HG03175 (cell line): ENCODE measurements at regions not wholly inside any gene's neighbourhood (a gene's known extent, or its start where the extent isn't known, plus 50 kb on each side); places are given as distances from the start of the nearest gene placed in this dataset.
A peak's percentile ranks its signal among the peaks of the same experiment; 100 is the strongest.
"Not testable (repeated sequence)": the region's sequence is repeated elsewhere in the genome, so short reads cannot be mapped to it uniquely, and the experiment has no call there.

ENCODE experiments used
- ATAC-seq: cut with Tn5 transposase; IDR thresholded peaks from one replicate; pipeline ENCODE4 v1.9.1; 2021; ENCODE audit warnings: mild to moderate bottlenecking, moderate library complexity; ENCODE audit not compliant: unreplicated experiment

DNA sequence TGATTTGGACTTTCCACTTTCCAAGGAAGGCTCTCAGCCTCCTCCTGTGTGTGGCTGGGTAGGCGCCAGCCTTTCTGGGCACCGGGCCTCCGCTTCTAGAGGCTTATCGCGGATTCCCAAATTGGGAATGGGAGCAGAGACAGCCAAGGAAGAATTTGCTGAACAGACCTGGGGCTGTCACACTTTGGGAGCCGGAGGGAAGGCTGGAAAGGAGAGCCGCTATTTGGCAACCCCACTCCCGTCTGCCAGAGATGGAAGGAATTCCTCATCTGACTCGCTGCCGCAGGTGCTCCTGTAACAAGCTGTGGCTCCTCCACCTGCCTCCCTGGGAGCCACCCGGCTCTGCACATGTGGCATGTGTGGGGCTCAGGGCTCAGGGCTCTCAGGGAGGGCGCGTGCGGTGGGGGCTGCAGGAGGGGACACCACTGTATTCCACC, 50.8 kb upstream of the ECHDC3 start:
- no peak for ATAC-seq

- ATAC-seq = no peak
These were observed 52.0 kb upstream of the ECHDC3 start for GRCh38 chr10:11689945-11690736.

DNA sequence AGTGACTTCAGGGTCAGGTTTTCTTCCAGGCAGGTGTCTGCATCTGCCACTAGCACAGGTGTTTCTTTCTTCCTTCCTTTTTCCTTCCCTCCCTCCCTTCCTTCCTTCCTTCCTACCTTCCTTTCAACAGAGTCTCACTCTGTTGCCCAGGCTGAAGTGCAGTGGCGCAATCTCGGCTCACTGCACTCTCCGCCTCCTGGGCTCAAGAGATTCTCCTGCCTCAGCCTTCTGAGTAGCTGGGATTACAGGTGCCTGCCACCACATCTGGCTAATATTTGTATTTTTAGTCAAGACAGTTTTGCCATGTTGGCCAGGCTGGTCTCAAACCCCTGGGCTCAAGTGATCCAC, 53.8 kb upstream of the ECHDC3 start:
- ATAC-seq = not testable (repeated sequence)

DNA sequence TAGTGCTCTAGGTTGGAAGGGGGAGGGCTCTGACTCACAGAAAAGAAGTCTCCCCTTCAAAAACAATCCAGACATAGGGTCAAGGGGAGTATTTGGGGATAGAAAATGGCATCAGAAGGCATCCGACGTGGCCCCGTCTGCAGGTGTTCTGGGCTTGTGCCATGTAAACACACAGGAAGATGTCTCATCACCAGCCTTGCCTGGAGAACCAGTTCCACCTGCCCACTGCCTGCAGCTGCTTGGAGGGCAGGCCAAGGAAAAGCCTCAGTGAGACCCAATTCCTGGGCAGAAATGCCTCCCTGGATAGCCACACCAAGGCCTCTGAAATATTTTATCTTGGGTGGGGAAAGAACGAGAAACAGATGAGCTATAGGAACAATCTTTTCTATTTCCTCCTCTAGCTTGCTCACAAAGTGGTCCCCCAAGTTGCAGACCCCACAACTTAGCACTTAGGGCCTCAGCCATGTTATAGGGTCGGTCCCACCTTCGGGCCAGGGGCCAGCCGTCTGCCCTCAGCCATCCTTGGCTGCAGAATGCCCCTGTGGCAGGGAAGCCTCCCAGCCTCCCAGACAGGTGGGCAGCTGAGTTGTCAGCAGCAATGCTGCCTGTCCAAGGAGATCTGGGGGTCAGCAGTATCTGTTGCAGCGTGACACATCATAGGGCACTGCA, 54.3 kb upstream of the ECHDC3 start:
- no peak for ATAC-seq

- ATAC-seq = no peak
These were observed 54.8 kb upstream of the ECHDC3 start for GRCh38 chr10:11687357-11687771.

DNA sequence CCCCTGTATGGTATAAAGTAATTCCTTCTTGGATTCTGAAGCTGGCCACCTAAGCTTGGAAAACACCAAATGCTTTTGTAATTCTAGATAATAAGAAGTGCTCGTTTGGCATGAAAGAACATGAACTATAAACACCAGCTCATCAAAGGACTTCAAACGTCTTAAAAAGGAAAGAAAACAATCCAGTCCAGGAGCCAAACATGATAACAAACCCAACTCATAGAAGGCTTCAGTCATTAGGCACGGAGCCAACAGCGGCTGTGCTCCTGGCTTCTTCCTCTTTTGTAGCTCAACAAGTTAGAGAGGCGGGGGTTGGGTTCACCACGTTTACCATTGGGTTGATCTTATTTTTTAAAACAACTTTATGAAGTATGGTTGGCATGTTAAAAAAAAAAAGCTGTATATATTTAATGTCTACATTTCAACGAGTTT, 56.4 kb upstream of the ECHDC3 start:
- peak; percentile 24 for ATAC-seq

DNA sequence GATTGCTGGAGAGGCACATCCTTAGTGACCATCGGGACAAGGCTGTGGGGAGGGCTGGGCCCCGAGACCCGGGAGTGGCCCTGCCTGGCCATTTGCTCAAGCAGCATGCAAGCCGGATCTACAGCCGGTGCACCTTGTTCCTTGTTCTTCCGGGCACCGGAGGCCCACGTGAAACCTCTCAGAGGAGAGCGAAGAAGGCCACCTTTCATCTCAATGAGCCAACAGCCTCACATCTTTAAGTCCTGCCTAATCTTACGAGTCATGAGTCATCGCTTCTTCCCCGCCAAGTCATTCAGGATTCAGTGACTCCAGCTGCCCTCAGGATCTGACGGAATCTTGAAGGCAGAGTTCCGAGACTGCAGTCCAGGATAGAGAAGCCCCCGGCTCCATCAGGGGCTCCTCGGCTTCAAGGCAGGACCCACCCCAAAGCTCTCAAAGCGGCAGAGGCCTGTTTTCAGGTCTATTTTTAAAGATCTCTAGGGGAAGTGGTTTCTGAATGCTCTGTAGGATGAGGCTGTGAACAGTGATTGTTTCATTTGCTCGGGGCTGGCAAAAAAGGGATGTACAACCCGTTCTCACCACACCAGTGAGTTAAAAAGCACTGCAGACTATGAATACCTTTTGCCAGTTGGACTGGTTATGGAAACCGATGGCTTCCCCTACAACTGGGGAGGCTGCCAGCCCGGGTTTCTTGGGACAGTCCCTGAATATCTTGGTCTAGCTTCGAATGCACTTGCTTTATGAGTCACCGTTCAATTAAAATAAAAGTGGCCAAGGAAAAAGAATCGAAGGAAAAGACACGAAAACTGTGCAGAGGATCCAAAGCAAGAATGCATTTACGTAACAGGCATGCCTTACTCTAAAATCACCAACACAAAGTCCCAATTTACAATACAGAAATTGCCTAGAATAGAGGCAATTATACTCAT, 57.2 kb upstream of the ECHDC3 start:
- peak; percentile 77 for ATAC-seq

- ATAC-seq = peak; percentile 10
These were observed 57.9 kb upstream of the ECHDC3 start for GRCh38 chr10:11684341-11684716.

- ATAC-seq = no peak
These were observed 58.5 kb upstream of the ECHDC3 start for GRCh38 chr10:11683529-11684320.

- ATAC-seq = no peak
These were observed 59.3 kb upstream of the ECHDC3 start for GRCh38 chr10:11682851-11683250.

DNA sequence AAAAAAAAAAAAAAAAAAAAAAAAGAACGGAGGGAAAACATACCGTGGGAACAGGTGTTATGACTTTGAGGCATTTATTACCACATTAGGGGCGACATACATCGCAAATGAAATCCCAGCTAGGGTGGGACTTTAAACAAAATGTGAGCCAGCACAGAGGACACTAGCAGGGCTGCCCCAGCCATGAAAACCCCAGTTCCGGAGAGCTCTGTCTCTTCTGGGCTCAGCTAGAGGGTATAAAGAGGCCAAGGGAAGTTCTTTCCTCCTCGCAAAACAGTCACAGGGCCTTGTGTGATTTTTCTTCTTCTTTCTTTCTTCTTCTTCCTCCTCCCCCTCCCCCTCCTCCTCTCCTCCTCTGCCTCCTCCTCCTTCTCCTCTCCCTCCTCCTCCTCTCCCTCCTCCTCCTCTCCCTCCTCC, 59.9 kb upstream of the ECHDC3 start:
- ATAC-seq = no peak

DNA sequence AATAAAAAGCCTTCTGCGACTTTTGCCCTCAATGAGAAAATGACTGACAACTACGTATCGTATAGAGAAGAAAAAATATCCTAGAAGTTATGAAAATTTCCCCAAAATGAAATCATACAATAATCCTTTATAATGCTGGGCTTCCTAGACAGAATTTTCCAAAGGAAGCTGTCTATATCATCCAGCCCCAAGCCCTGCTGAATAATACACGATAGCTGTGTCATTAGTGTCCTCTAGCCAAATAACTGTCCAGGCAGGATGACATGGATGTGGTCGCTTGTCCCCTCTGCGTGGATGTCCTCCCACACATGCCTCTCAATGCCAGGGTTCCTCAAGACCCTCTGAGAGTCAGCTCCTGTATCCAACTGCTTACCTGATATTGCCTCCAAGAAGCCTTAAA, 61.7 kb upstream of the ECHDC3 start:
- ATAC-seq = no peak

DNA sequence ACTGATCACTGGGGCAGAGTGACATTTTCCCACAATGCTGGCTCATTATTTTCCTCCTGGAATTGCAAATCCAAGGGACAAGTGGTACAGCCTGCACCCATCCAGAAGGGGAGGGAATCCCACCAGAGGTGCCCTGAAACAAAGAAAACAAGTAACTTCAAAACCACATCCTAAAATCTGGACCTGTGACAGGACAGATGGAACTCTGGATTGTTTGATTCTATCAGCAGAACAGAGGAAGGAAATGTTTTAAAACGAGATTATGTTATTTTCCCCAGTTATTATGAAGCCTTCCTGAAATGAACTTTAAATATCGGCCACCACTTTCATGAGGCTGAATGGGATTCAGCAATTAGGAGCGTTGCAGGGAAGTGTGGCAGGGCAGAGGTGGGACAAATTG, 62.2 kb upstream of the ECHDC3 start:
- ATAC-seq = no peak

DNA sequence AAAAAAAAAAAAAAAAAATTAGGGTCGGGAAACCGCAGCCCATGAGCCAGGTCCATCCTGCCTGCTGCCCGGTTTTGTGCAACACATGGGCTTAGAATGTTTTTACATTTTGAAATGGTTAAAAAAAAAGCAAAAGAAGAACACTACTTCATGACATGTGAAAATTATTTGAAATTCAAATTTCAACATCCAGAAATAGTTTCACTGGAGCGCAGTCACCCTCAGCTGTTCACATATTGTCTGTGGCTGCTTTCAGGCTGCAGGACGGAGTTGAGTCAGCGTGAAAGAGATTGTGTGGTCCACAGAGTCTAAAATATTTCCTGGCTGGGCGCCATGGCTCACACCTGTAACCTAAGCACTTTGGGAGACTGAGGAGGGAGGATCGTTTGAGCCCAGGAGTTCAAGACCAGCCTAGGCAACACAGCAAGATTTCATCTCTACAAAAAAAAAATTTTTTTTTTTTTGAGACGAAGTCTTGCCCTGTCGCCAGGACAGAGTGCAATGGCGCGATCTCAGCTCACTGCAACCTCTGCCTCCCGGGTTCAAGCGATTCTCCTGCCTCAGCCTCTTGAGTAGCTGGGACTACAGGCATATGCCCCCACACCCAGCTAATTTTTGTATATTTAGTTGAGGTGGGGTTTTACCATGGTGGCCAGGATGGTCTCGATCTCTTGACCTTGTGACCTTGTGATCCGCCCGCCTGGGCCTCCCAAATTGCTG, 63.9 kb upstream of the ECHDC3 start:
- ATAC-seq = peak; percentile 92

DNA sequence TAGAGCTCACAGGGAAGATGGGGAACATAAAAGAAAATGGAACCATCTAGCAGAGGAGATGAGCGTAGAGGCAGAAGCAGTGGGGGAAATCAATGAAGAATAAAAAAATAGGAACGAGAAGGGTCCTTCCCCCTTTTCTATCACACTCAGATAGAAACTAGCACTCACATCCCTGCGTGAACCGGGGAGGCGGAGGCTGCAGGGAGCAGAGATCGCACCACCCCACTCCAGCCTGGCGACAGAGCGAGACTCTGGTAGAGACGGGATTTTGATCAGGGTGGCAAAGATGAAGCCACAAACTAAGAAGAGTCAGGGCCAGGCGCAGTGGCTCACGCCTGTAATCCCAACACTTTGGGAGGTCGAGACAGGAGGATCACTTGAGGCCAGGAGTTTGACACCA, 64.7 kb upstream of the ECHDC3 start:
- ATAC-seq = peak; percentile 32

DNA sequence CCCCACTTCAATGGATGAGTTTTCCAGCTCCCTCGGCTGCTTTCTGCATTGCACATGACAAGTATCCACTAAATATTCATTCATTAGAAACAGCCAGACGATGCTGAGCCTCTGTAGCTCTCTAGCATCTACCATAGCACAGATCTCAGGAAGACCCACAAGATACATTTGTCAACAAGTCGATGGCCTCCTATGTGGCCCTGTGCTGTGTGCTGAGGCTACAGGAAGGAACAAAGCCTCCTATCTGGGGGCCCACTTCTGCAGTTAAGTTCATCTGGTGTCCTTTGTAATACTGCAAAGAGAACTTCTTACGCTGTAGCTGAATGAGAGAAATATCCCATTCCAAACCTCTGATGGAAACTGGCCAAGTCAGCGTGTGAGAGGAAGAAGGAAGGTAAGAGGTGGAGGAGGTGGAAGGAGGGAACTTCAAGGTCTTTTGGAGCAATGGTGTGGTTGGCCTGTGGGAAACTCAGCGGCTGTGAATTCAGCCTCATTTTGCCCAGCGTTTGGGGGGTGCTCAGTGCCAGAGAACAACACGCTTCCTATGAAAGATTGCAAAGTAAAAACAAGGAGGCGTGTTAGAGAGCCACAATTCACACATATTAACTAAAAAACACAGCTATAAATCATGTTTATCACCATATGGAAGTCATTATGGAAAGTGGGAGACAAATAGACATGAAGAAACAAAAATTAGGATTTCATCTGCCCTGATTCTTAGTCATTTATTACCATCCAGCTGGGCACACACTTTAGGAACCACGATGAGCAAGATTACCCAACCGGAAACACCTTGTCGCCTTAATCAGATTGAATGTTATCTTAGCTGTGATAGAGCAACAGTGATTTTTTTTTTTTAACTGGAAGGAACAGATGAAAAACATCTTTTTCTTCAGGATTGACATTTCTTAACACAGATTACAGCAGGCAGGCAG, 62.2 kb upstream of the USP6NL start:
- ATAC-seq = no peak

DNA sequence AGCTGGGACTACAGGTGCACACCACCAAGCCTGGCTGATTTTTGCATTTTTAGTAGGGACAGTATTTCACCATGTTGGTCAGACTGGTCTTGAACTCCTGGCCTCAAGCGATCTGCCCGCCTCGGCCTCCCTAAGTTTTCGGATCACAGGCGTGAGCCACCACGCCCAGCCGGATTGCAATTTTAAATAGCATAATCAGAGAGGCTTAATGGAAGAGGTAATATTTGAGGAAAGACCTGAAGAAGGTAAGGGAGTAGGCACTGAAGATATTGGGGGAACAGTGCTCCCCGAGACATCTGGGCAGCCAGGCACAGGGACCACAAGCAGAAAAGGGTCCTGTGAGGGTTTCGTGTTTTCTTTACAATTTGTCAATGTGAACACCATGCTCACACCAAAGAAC, 61.4 kb upstream of the USP6NL start:
- ATAC-seq = no peak

DNA sequence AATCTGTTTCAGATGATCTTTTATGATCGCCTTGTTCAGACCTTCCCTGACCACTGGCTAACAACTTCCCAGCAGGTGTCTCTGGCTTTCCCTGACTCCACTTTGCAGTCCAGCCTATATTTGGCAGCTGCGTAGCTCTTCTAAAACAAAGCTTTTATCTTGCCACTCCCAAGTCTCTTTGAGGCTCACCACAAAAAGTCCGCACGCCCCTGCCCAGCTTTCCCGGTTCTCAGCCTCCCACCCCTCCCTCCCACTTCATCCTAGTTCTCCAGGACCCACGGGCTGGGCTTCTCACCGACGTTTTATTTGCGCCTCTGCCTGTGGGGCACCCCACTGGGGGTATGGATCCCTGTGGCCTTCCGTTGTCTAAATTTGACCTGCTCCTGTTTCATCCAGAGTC, 58.9 kb upstream of the USP6NL start:
- no peak for ATAC-seq
